ENCODE measurements at regions not wholly inside any gene's neighbourhood (a gene's known extent, or its start where the extent isn't known, plus 50 kb on each side); places are given as distances from the start of the nearest gene placed in this dataset.

DNA sequence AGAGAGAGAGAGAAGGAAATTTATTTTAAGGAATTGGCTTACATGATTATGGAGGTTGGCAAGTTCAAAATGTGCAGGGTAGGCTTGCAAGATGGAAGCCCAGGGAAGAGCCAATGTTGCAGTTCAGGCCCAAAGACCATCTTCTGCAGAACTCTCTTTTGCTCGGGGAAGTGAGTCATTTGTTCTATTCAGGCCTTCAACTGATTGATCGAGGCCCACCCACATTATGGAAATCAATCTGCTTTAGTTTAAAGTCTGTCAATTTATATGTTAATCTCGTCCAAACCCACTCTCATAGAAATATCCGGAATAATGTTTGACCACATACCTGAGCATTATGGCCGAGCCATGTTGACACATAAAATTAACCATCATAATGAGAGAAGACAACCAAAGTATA lies 113.3 kb upstream of the CXCL12 start:
- TF ChIP-seq, protein P1, sequence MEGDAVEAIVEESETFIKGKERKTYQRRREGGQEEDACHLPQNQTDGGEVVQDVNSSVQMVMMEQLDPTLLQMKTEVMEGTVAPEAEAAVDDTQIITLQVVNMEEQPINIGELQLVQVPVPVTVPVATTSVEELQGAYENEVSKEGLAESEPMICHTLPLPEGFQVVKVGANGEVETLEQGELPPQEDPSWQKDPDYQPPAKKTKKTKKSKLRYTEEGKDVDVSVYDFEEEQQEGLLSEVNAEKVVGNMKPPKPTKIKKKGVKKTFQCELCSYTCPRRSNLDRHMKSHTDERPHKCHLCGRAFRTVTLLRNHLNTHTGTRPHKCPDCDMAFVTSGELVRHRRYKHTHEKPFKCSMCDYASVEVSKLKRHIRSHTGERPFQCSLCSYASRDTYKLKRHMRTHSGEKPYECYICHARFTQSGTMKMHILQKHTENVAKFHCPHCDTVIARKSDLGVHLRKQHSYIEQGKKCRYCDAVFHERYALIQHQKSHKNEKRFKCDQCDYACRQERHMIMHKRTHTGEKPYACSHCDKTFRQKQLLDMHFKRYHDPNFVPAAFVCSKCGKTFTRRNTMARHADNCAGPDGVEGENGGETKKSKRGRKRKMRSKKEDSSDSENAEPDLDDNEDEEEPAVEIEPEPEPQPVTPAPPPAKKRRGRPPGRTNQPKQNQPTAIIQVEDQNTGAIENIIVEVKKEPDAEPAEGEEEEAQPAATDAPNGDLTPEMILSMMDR (IDR thresholded peaks at IDR 0.05) = no peak
- TF ChIP-seq EZH2 (IDR thresholded peaks at IDR 0.05; ENCODE audit: borderline replicate concordance, insufficient read depth, low read depth, low read length, poor library complexity, severe bottlenecking) = no peak

All from B cell (primary cell).